HepG2 (cell line): ENCODE measurements at regions not wholly inside any gene's neighbourhood (a gene's known extent, or its start where the extent isn't known, plus 50 kb on each side); places are given as distances from the start of the nearest gene placed in this dataset.

Experiments used
- ATAC-seq: fragments of 200-7000 bp; cut with Tn5 transposase; 3 replicates; pipeline ENCODE4 v1.9.1; 2020; ENCODE audit warnings: mild to moderate bottlenecking, moderate library complexity
- BruUV-seq: library from RNA; stranded (reverse); fragments of 400-500 nt; replicated peaks from 2 replicates; lab custom pipeline; 2021; lab: Mats Ljungman, UMichigan
- CTCF ChIA-PET: fragments of 300-600 bp; formaldehyde crosslinking; extraction: SDS; loops from one replicate; lab custom pipeline; 2021; ENCODE audit warnings: low total read pairs, inconsistent platforms, low intra/inter-chr PET ratio; lab: Yijun Ruan, JAX
- POLR2A ChIA-PET: fragments of 350-600 bp; sonication (Branson Sonifier 250); formaldehyde crosslinking; loops from one replicate; lab custom pipeline; 2020; ENCODE audit warnings: antibody characterized with exemption, inconsistent platforms; lab: Yijun Ruan, JAX
- DNase-seq: peaks from one replicate; pipeline ENCODE4 v3.0.0-alpha.2; 2015; ENCODE audit warnings: low spot score
- FAIRE-seq: peaks from 3 replicates; lab custom pipeline; 2011; peaks lifted over from hg19 to GRCh38; lab: Jason Lieb, UNC
- H2AFZ ChIP-seq: one replicate; pipeline ENCODE4 v1.6.1; 2011; ENCODE audit warnings: low read length, inconsistent platforms
- H3K27ac ChIP-seq: fragments of 300-600 bp; 3 replicates; pipeline ENCODE4 v1.8.0; 2011; ENCODE audit warnings: mixed run types, mild to moderate bottlenecking, mixed read lengths, low read length, inconsistent platforms; ENCODE audit not compliant: insufficient read depth; ENCODE audit errors: extremely low read length
- H3K27me3 ChIP-seq, 2 experiments: fragments of 200-600 bp in 1 of 2; 2 replicates in 1 of 2; 3 replicates in 1 of 2; pipeline versions ENCODE4 v1.6.0 to v1.8.0; 2011; ENCODE audit warnings: low read length in 2 of 2, mild to moderate bottlenecking in 2 of 2, moderate library complexity in 2 of 2, inconsistent platforms in 1 of 2; ENCODE audit not compliant: insufficient read depth in 2 of 2, control insufficient read depth in 1 of 2
- H3K36me3 ChIP-seq, 2 experiments: fragments of 200-600 bp in 1 of 2; replicated peaks in 1 of 2; 2 replicates in 1 of 2; 3 replicates in 1 of 2; pipeline versions ENCODE4 v1.5.1 to v1.8.0; 2011; ENCODE audit warnings: low read length in 2 of 2, inconsistent platforms in 1 of 2; ENCODE audit not compliant: insufficient read depth in 2 of 2, control insufficient read depth in 1 of 2
- H3K4me1 ChIP-seq: 2 replicates; pipeline ENCODE4 v1.5.1; 2012; ENCODE audit warnings: low read length, inconsistent platforms; ENCODE audit not compliant: insufficient read depth
- H3K4me2 ChIP-seq: 2 replicates; pipeline ENCODE4 v1.6.0; 2011; ENCODE audit warnings: low read depth, low read length, inconsistent platforms
- H3K4me3 ChIP-seq, 3 experiments: fragments of 200-600 bp in 1 of 3; sonication (generic), shearing (Covaris generic) in 1 of 3; replicated peaks in 1 of 3; 2 replicates each; pipeline ENCODE4 v1.5.1; 2011 to 2016; ENCODE audit warnings: low read length in 3 of 3, inconsistent platforms in 2 of 3, low read depth in 2 of 3, mild to moderate bottlenecking in 2 of 3, control low read depth in 1 of 3, mixed read lengths in 1 of 3; ENCODE audit not compliant: insufficient read depth in 1 of 3
- H3K79me2 ChIP-seq: one replicate; pipeline ENCODE4 v1.6.1; 2011; ENCODE audit warnings: low read length, inconsistent platforms; ENCODE audit not compliant: insufficient read depth
- H3K9ac ChIP-seq: 2 replicates; pipeline ENCODE4 v1.6.0; 2011; ENCODE audit warnings: mild to moderate bottlenecking, low read depth, low read length, inconsistent platforms; ENCODE audit not compliant: insufficient read depth
- H3K9me3 ChIP-seq: 2 replicates; pipeline ENCODE4 v1.5.1; 2012; ENCODE audit warnings: mild to moderate bottlenecking, low read length
- H4K20me1 ChIP-seq: 2 replicates; pipeline ENCODE4 v1.6.0; 2011; ENCODE audit warnings: inconsistent platforms, mild to moderate bottlenecking, low read length, moderate library complexity; ENCODE audit not compliant: insufficient read depth
- CEBPG ChIP-seq: IDR thresholded peaks from 2 replicates; pipeline ENCODE4 v1.6.1; 2016
- FLYWCH1 ChIP-seq: sonication (generic); formaldehyde crosslinking; IDR thresholded peaks from 2 replicates; pipeline ENCODE4 v1.8.1; 2023; ENCODE audit warnings: mild to moderate bottlenecking, missing genetic modification reagents
- MTF2 ChIP-seq: sonication (generic); formaldehyde crosslinking; IDR thresholded peaks from 2 replicates; pipeline ENCODE4 v1.5.0; 2020; ENCODE audit warnings: missing genetic modification reagents, borderline replicate concordance
- NFE2L1 ChIP-seq: sonication (generic); formaldehyde crosslinking; IDR thresholded peaks from 2 replicates; pipeline ENCODE4 v1.4.0; 2020; ENCODE audit warnings: missing genetic modification reagents, mild to moderate bottlenecking, borderline replicate concordance
- RCOR2 ChIP-seq: IDR thresholded peaks from 2 replicates; pipeline ENCODE4 v1.6.1; 2016; ENCODE audit warnings: missing biosample characterization, missing genetic modification reagents
- SKI ChIP-seq: fragments of 450-650 bp; IDR thresholded peaks from one replicate; pipeline ENCODE4 v1.6.1; 2018; ENCODE audit warnings: mild to moderate bottlenecking; ENCODE audit not compliant: partially characterized antibody
- SMYD3 ChIP-seq: sonication (generic); formaldehyde crosslinking; IDR thresholded peaks from 2 replicates; pipeline ENCODE4 v1.8.1; 2023; ENCODE audit warnings: mild to moderate bottlenecking, missing genetic modification reagents
- TFAP4 ChIP-seq: sonication (generic); IDR thresholded peaks from 2 replicates; pipeline ENCODE4 v1.6.1; 2016; ENCODE audit warnings: low read depth, borderline replicate concordance
- U2AF1 ChIP-seq: fragments of 200-400 bp; formaldehyde crosslinking; optimal IDR thresholded peaks from 2 replicates; pipeline ENCODE3; 2017; ENCODE audit warnings: mild to moderate bottlenecking, low read depth, low read length
- ZBTB38 ChIP-seq: sonication (generic); formaldehyde crosslinking; IDR thresholded peaks from 2 replicates; pipeline ENCODE4 v1.5.1; 2020; ENCODE audit warnings: mild to moderate bottlenecking, missing genetic modification reagents
- ZMYM3 ChIP-seq: sonication (generic); formaldehyde crosslinking; IDR thresholded peaks from 2 replicates; pipeline ENCODE4 v1.5.1; 2020; ENCODE audit warnings: mild to moderate bottlenecking, missing genetic modification reagents
- ZNF207 ChIP-seq: fragments of 450-650 bp; IDR thresholded peaks from 2 replicates; pipeline ENCODE4 v1.6.1; 2016; ENCODE audit warnings: antibody characterized with exemption, borderline replicate concordance
- ZNF260 ChIP-seq: sonication (generic); formaldehyde crosslinking; IDR thresholded peaks from 2 replicates; pipeline ENCODE4 v1.4.0; 2020; ENCODE audit warnings: missing genetic modification reagents, low read depth, mild to moderate bottlenecking, borderline replicate concordance
- ZNF263 ChIP-seq: sonication (generic); formaldehyde crosslinking; IDR thresholded peaks from 2 replicates; pipeline ENCODE4 v1.4.0; 2020; ENCODE audit warnings: missing genetic modification reagents
- ZNF282 ChIP-seq: fragments of 450-650 bp; IDR thresholded peaks from 2 replicates; pipeline ENCODE4 v1.6.1; 2018; ENCODE audit not compliant: partially characterized antibody
- ZNF337 ChIP-seq: sonication (generic); formaldehyde crosslinking; IDR thresholded peaks from 2 replicates; pipeline ENCODE4 v1.5.1; 2020; ENCODE audit warnings: missing genetic modification reagents, low read depth, mild to moderate bottlenecking, borderline replicate concordance
- ZNF33A ChIP-seq: sonication (generic); formaldehyde crosslinking; IDR thresholded peaks from 2 replicates; pipeline ENCODE4 v1.5.1; 2020; ENCODE audit warnings: missing genetic modification reagents, mild to moderate bottlenecking, moderate library complexity, borderline replicate concordance
- ZNF792 ChIP-seq: IDR thresholded peaks from 2 replicates; pipeline ENCODE4 v1.6.1; 2016
- ZNF879 ChIP-seq: sonication (generic); formaldehyde crosslinking; IDR thresholded peaks from 2 replicates; pipeline ENCODE4 v1.8.1; 2023; ENCODE audit warnings: missing genetic modification reagents
- ZSCAN30 ChIP-seq: sonication (generic); formaldehyde crosslinking; IDR thresholded peaks from 2 replicates; pipeline ENCODE4 v1.5.0; 2020; ENCODE audit warnings: mild to moderate bottlenecking, missing genetic modification reagents
- WGBS: methylation state at CpG from one replicate; pipeline ENCODE4 v1.1.6; 2017; ENCODE audit warnings: low lambda C conversion rate; 5-methylcytosine and 5-hydroxymethylcytosine counted together
- in situ Hi-C: cut with HindIII; loops from 2 replicates; pipeline ENCODE4 v1.10.0; 2017; ENCODE audit warnings: low pct_unique_long_range_greater_than_20kb; ENCODE audit not compliant: extremely low pct_ligation_motif_present
- intact Hi-C: fragments of 100-400 bp; cut with micrococcal nuclease; formaldehyde crosslinking; loops from one replicate; pipeline ENCODE4 v1.10.0; 2022; ENCODE audit not compliant: unreplicated experiment

GRCh38 chr10:3346851-3347250, 174.3 kb upstream of the PITRM1 start:
- Histone ChIP-seq H3K27me3 (peaks cover 5 to 54% of the 10 kb centered on the region in 2 experiments; a peak in 3 of 5 replicates), H3K4me2 (no peak overlapping the region), H3K36me3 (no peaks in the 10 kb centered on the region), H2AFZ (no peak overlapping the region), H3K4me3 (no peak overlapping the region), H3K79me2 (no peaks in the 10 kb centered on the region), H3K27ac (no peak overlapping the region), H3K4me1 (no peaks in the 10 kb centered on the region), H3K9me3 (no peaks in the 10 kb centered on the region), H3K9ac (no peak overlapping the region), H4K20me1 (no peaks in the 10 kb centered on the region)
- TF ChIP-seq CEBPG (no peak), ZNF263 (no peak), NFE2L1 (no peak), FLYWCH1 (CRISPR knock-in tag) (no peak), U2AF1 (no peak), ZSCAN30 (CRISPR knock-in tag) (no peak), ZNF792 (CRISPR knock-in tag) (no peak), ZNF879 (no peak), TFAP4 (no peak), ZBTB38 (CRISPR knock-in tag) (no peak), ZNF337 (no peak), ZMYM3 (no peak), ZNF260 (no peak), ZNF207 (no peak), RCOR2 (no peak), SMYD3 (CRISPR knock-in tag) (no peak), MTF2 (CRISPR knock-in tag) (no peak), ZNF33A (CRISPR knock-in tag) (no peak), SKI (no peak), ZNF282 (no peak)
- CTCF ChIA-PET: no interaction called here
- FAIRE-seq: no peak
- no TSS peak for BruUV-seq
- intact Hi-C loops (no loop called here), in situ Hi-C loops (no loop called here)
- no peak for DNase-seq
- ATAC-seq: no peak
- POLR2A ChIA-PET: no interaction called here
- WGBS: 17% methylated on average over 10 of the region's 10 CpGs
